H9 (cell line): ENCODE measurements at regions not wholly inside any gene's neighbourhood (a gene's known extent, or its start where the extent isn't known, plus 50 kb on each side); places are given as distances from the start of the nearest gene placed in this dataset.

ENCODE experiments used
- DNase-seq: peaks from one replicate; pipeline ENCODE4 v3.0.0-alpha.2; 2017
- H2AFZ ChIP-seq: one replicate; pipeline ENCODE4 v1.6.1; 2013; ENCODE audit warnings: mild to moderate bottlenecking, low read length, control low read depth, moderate library complexity
- H2AK5ac ChIP-seq: 2 replicates; pipeline ENCODE4 v1.6.1; 2013; ENCODE audit warnings: low read length, control low read depth, mixed read lengths; ENCODE audit not compliant: insufficient read length
- H2BK120ac ChIP-seq: one replicate; pipeline ENCODE4 v1.6.1; 2013; ENCODE audit warnings: low read depth, mild to moderate bottlenecking, low read length, control low read depth, inconsistent platforms; ENCODE audit not compliant: poor library complexity, severe bottlenecking
- H2BK12ac ChIP-seq: 2 replicates; pipeline ENCODE4 v1.6.1; 2013; ENCODE audit warnings: low read length, control low read depth, mixed read lengths, low read depth; ENCODE audit not compliant: insufficient read length
- H2BK15ac ChIP-seq: 2 replicates; pipeline ENCODE4 v1.6.1; 2013; ENCODE audit warnings: low read depth, low read length, control low read depth
- H2BK20ac ChIP-seq: one replicate; pipeline ENCODE4 v1.6.1; 2013; ENCODE audit warnings: low read depth, mild to moderate bottlenecking, low read length, control low read depth, inconsistent platforms; ENCODE audit not compliant: poor library complexity, severe bottlenecking
- H2BK5ac ChIP-seq: 2 replicates; pipeline ENCODE4 v1.6.1; 2013; ENCODE audit warnings: low read length, control low read depth, mixed read lengths; ENCODE audit not compliant: insufficient read length
- H3K14ac ChIP-seq: 2 replicates; pipeline ENCODE4 v1.6.1; 2013; ENCODE audit warnings: low read length, control low read depth; ENCODE audit not compliant: insufficient read depth
- H3K18ac ChIP-seq: 2 replicates; pipeline ENCODE4 v1.6.1; 2013; ENCODE audit warnings: low read depth, mild to moderate bottlenecking, mixed read lengths, low read length, control low read depth; ENCODE audit not compliant: insufficient read length
- H3K23ac ChIP-seq: 2 replicates; pipeline ENCODE4 v1.6.1; 2013; ENCODE audit warnings: low read length, control low read depth, mixed read lengths, low read depth; ENCODE audit not compliant: insufficient read length
- H3K23me2 ChIP-seq: 2 replicates; pipeline ENCODE4 v1.6.1; 2013; ENCODE audit warnings: low read depth, mild to moderate bottlenecking, mixed read lengths, low read length, control low read depth; ENCODE audit not compliant: insufficient read length, poor library complexity, severe bottlenecking
- H3K27ac ChIP-seq: 2 replicates; pipeline ENCODE4 v1.5.1; 2013; ENCODE audit warnings: low read length, control low read depth, mixed read lengths, low read depth; ENCODE audit not compliant: insufficient read length
- H3K27me3 ChIP-seq: 2 replicates; pipeline ENCODE4 v1.6.1; 2013; ENCODE audit warnings: low read length, control low read depth, inconsistent platforms; ENCODE audit not compliant: insufficient read depth
- H3K4ac ChIP-seq: 2 replicates; pipeline ENCODE4 v1.6.1; 2013; ENCODE audit warnings: low read depth, mild to moderate bottlenecking, control low read depth, inconsistent platforms, low read length, moderate library complexity
- H3K4me1 ChIP-seq: 2 replicates; pipeline ENCODE4 v1.6.1; 2013; ENCODE audit warnings: low read length, control low read depth, inconsistent platforms; ENCODE audit not compliant: insufficient read depth
- H3K4me2 ChIP-seq: 2 replicates; pipeline ENCODE4 v1.6.1; 2013; ENCODE audit warnings: low read length, control low read depth, mixed read lengths; ENCODE audit not compliant: insufficient read length, insufficient read depth
- H3K56ac ChIP-seq: 2 replicates; pipeline ENCODE4 v1.6.1; 2013; ENCODE audit warnings: low read depth, mild to moderate bottlenecking, mixed read lengths, low read length, control low read depth; ENCODE audit not compliant: insufficient read length
- H3K79me1 ChIP-seq: 2 replicates; pipeline ENCODE4 v1.6.1; 2013; ENCODE audit warnings: low read depth, mild to moderate bottlenecking, moderate library complexity, low read length, control low read depth, inconsistent platforms; ENCODE audit not compliant: insufficient read depth, poor library complexity, severe bottlenecking
- H3K79me2 ChIP-seq: 2 replicates; pipeline ENCODE4 v1.6.1; 2013; ENCODE audit warnings: low read length, control low read depth, inconsistent platforms; ENCODE audit not compliant: insufficient read depth
- H3K9ac ChIP-seq: 2 replicates; pipeline ENCODE4 v1.6.1; 2013; ENCODE audit warnings: low read length, control low read depth, mixed read lengths; ENCODE audit not compliant: insufficient read length; ENCODE audit errors: extremely low read depth
- H3K9me3 ChIP-seq: one replicate; pipeline ENCODE4 v1.6.1; 2013; ENCODE audit warnings: low read depth, low read length, inconsistent platforms; ENCODE audit not compliant: control insufficient read depth
- H3T11ph ChIP-seq: one replicate; pipeline ENCODE4 v1.6.1; 2013; ENCODE audit warnings: mild to moderate bottlenecking, low read length, control low read depth, inconsistent platforms
- H4K20me1 ChIP-seq: one replicate; pipeline ENCODE4 v1.6.1; 2013; ENCODE audit not compliant: control insufficient read depth, insufficient read length, insufficient read depth
- H4K5ac ChIP-seq: 2 replicates; pipeline ENCODE4 v1.6.1; 2013; ENCODE audit warnings: low read depth, mild to moderate bottlenecking, mixed read lengths, low read length, control low read depth; ENCODE audit not compliant: insufficient read length
- H4K8ac ChIP-seq: replicated peaks from 2 replicates; pipeline ENCODE4 v1.6.1; 2013; ENCODE audit warnings: low read length, control low read depth, mixed read lengths, low read depth; ENCODE audit not compliant: insufficient read length
- H4K91ac ChIP-seq: 2 replicates; pipeline ENCODE4 v1.6.1; 2013; ENCODE audit warnings: low read depth, mild to moderate bottlenecking, moderate library complexity, mixed read lengths, low read length, control low read depth; ENCODE audit not compliant: insufficient read length
- H3K27ac Mint-ChIP-seq, 3 experiments: 2 replicates in 2 of 3; 3 replicates in 1 of 3; pipeline ENCODE4 v1.8.0; 2020 to 2021; ENCODE audit warnings: mixed read lengths in 3 of 3, mild to moderate bottlenecking in 1 of 3, moderate library complexity in 1 of 3
- H3K27me3 Mint-ChIP-seq: 2 replicates; pipeline ENCODE4 v1.8.0; 2021; ENCODE audit warnings: low read depth, mild to moderate bottlenecking, moderate library complexity, mixed read lengths
- H3K36me3 Mint-ChIP-seq, 3 experiments: 2 replicates in 2 of 3; 3 replicates in 1 of 3; pipeline ENCODE4 v1.8.0; 2020 to 2021; ENCODE audit warnings: low read depth in 3 of 3, mixed read lengths in 3 of 3; ENCODE audit not compliant: insufficient read depth in 1 of 3
- H3K4me1 Mint-ChIP-seq, 2 experiments: 2 replicates each; pipeline ENCODE4 v1.8.0; 2020; ENCODE audit warnings: mixed read lengths in 2 of 2
- H3K4me3 Mint-ChIP-seq, 2 experiments: 2 replicates in 1 of 2; 3 replicates in 1 of 2; pipeline ENCODE4 v1.8.0; 2020 to 2021; ENCODE audit warnings: mild to moderate bottlenecking in 2 of 2, mixed read lengths in 2 of 2, moderate library complexity in 1 of 2
- H3K9me3 Mint-ChIP-seq, 2 experiments: 2 replicates in 1 of 2; 3 replicates in 1 of 2; pipeline ENCODE4 v1.8.0; 2020; ENCODE audit warnings: mild to moderate bottlenecking in 2 of 2, mixed read lengths in 2 of 2, moderate library complexity in 1 of 2
- CTCF ChIP-seq: fragments of 200-600 bp; sonication (generic); conservative IDR thresholded peaks from 3 replicates; pipeline ENCODE4 v1.8.0; 2021; ENCODE audit warnings: antibody characterized with exemption, mild to moderate bottlenecking
- WGBS: extraction: QIAGEN DNeasy Blood & Tissue Kit; methylation state at CpG from one replicate; pipeline ENCODE4 v1.1.7; 2013; ENCODE audit warnings: missing lambda C conversion rate, low lambda C conversion rate, mixed read lengths; ENCODE audit not compliant: insufficient read length; ENCODE audit errors: extremely low coverage; 5-methylcytosine and 5-hydroxymethylcytosine counted together

GRCh38 chr9:1469996-1470395 is 419.8 kb downstream of the DMRT2 start:
- H3K27me3 ChIP-seq = no peaks in the 10 kb centered on the region
- H2AK5ac ChIP-seq = no peak overlapping the region
- no peak overlapping the region for H2BK12ac ChIP-seq
- no peaks in the 10 kb centered on the region for H3K79me1 ChIP-seq
- no peaks in the 10 kb centered on the region; the same call in 1 of the 2 replicates for H3K27me3 Mint-ChIP-seq
- no peak overlapping the region for H2BK120ac ChIP-seq
- no peaks in the 10 kb centered on the region for H3K79me2 ChIP-seq
- TF ChIP-seq CTCF = no peak
- H4K20me1 ChIP-seq = no peaks in the 10 kb centered on the region
- no peak overlapping the region for H3K4me3 Mint-ChIP-seq
- no peaks in the 10 kb centered on the region for H3K4me1 Mint-ChIP-seq
- no peak overlapping the region for H3T11ph ChIP-seq
- H3K36me3 Mint-ChIP-seq = no peaks in the 10 kb centered on the region
- H3K56ac ChIP-seq = no peak overlapping the region
- H3K27ac Mint-ChIP-seq = no peak overlapping the region
- H3K4me1 ChIP-seq = no peaks in the 10 kb centered on the region
- no peak for DNase-seq
- no peak overlapping the region for H2BK5ac ChIP-seq
- H3K4me2 ChIP-seq = no peak overlapping the region
- no peak overlapping the region for H4K8ac ChIP-seq
- no CpG with 5 or more reads among the region's 1 CpG for WGBS
- H3K4ac ChIP-seq = no peak overlapping the region
- H2BK15ac ChIP-seq = no peak overlapping the region
- H3K23me2 ChIP-seq = no peaks in the 10 kb centered on the region
- no peak overlapping the region for H3K27ac ChIP-seq
- no peak overlapping the region for H2BK20ac ChIP-seq
- no peak overlapping the region for H3K14ac ChIP-seq
- H3K23ac ChIP-seq = no peak overlapping the region
- no peak overlapping the region for H2AFZ ChIP-seq
- H4K5ac ChIP-seq = no peak overlapping the region
- no peak overlapping the region for H4K91ac ChIP-seq
- no peak overlapping the region for H3K9ac ChIP-seq
- peaks cover 8 to 31% of the 10 kb centered on the region in 2 experiments; a peak in 4 of 5 replicates for H3K9me3 Mint-ChIP-seq
- H3K18ac ChIP-seq = no peak overlapping the region
- peaks cover 13% of the 10 kb centered on the region for H3K9me3 ChIP-seq
